Retinal pigment epithelial cell (primary cell): ENCODE measurements at regions not wholly inside any gene's neighbourhood (a gene's known extent, or its start where the extent isn't known, plus 50 kb on each side); places are given as distances from the start of the nearest gene placed in this dataset.

Experiments used
- DNase-seq: peaks from one replicate; pipeline ENCODE4 v3.0.0-alpha.2; 2010; ENCODE audit warnings: low read depth
- H3K4me3 ChIP-seq: 2 replicates; pipeline ENCODE4 v1.5.1; 2011; ENCODE audit warnings: mild to moderate bottlenecking, low read length, control low read depth, moderate library complexity
- CTCF ChIP-seq: conservative IDR thresholded peaks from 2 replicates; pipeline ENCODE4 v1.5.1; 2011; ENCODE audit warnings: low read depth, low read length, control low read depth, inconsistent platforms

DNA sequence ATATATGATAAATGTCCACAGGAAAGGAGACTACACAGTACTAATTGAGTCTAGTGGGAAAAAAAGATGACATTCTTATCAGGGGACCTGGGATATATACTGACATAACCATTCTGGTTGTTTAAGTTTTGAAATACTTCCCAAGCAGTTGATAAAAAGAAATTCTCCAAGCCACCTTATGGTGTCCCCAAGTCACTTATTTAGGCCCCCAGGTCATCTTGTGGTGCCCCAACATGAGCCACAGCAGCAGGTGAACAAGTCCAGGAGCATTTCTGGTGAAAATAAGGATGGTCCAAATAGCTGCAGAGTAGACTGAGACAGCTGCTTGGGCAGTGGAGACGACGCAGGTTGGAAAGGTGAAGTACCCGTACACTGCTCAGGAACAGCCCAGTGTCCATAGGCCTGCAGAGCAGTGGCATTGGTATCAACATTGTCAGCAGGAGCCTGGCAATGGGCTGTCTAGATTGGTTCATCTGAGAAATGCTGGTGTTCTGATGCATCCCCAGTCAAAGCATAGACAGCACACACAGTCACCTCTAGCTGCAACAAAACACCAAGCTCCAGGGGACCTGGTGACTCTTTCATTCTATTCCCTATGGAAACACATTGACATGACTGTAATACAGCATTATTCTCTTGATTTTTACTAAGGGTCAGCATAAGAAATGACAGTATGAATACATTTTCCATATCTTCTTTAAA is 430.6 kb downstream of the NR2F1-AS1 start:
- no peak overlapping the region for H3K4me3 ChIP-seq
- TF ChIP-seq CTCF: no peak

DNA sequence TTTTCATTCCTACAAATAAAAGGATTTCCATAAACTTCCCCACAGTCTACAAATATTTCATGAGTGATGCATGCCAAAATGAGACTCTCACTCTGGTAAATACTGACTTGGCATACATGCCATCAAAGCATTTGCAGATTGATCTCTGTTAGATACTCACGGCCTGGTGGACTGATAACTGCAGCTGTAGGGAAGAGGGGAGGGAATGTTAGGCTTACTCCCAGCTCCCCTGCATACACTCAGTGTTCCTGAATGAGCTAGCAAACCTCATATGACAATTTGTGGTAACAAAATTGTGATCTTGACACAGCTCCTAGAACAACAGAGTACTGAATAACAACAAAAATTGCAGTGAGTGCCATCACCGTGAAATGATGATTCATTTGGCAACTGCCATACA is 435.3 kb downstream of the NR2F1-AS1 start:
- no peak for TF ChIP-seq CTCF
- H3K4me3 ChIP-seq: no peak overlapping the region
- no peak for DNase-seq

More for the DNA sequence above, 430.6 kb downstream of the NR2F1-AS1 start:
- no peak for DNase-seq

DNA sequence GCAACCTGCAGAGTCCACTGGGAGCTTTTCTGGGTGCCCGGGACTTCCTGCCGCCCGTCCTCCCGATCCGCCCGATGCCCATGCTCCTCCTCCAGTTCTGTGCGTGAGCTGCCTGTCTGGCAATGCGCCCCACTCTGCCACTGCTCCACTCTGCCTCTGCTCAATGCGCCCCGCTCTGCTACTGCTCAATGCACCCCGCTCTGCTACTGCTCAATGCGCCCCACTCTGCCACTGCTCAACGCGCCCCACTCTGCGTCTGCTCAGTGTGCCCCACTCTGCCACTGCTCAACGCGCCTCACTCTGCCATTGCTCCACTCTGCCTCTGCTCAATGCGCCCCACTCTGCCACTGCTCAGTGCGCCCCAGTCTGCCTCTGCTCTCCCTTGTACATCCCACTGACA is 436.0 kb downstream of the NR2F1-AS1 start:
- no peak for DNase-seq
- no peak overlapping the region for H3K4me3 ChIP-seq
- TF ChIP-seq CTCF: no peak

DNA sequence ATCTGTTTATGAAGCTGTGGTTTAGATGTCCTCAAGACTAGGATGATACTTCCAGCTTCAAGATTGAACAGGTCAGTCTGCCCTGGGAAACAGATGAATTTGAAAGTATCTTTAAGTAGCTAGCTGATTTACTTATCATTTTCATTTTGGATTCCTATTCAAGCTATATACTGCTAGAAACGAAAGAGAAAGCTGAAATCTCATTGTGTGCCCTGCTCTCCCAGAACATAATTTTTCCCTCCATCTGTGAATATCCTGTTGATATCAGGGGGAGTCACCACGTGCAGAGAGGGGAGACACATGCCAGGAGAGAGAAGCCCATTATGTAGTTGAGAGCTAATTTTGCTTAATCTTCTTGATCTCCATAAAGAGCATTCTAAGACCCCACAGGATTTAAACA is 439.1 kb downstream of the NR2F1-AS1 start:
- no peak overlapping the region for H3K4me3 ChIP-seq
- no peak for TF ChIP-seq CTCF
- DNase-seq: no peak

GRCh38 chr5:93130624-93131490 is 450.2 kb downstream of the NR2F1-AS1 start:
- TF ChIP-seq CTCF: no peak
- H3K4me3 ChIP-seq: no peak overlapping the region
- DNase-seq: no peak

DNA sequence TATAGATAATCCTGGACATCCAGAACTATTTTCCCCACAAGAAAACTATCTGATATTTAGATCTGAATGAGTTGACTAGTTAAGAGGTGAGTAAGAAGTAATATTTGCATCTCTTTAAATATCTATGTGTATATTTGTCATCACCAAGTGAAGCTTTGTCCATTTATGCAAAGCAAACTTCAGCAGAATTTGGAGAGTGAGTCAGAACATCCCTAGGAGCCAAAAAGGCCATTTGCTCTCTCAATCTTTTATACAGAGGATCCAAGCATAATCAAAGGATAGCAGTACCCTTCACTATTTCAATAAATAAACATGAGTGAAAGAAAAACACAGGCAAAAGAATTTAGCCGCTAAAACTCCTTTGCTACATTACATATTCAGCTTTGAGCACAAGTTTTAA is 454.4 kb downstream of the NR2F1-AS1 start:
- no peak for DNase-seq
- no peak for TF ChIP-seq CTCF
- H3K4me3 ChIP-seq: no peak overlapping the region

- DNase-seq: no peak
- TF ChIP-seq CTCF: no peak
Observed at GRCh38 chr5:93123127-93123526, 457.9 kb downstream of the NR2F1-AS1 start.

More at GRCh38 chr5:93123127-93123526, 457.9 kb downstream of the NR2F1-AS1 start:
- no peak overlapping the region for H3K4me3 ChIP-seq
